IMR-90 (cell line): ENCODE measurements at regions not wholly inside any gene's neighbourhood (a gene's known extent, or its start where the extent isn't known, plus 50 kb on each side); places are given as distances from the start of the nearest gene placed in this dataset.

Experiments used
- ELK1 ChIP-seq: fragments of 150-350 bp; IDR thresholded peaks from 2 replicates; pipeline ENCODE4 v1.6.1; 2016; ENCODE audit warnings: low read depth, mild to moderate bottlenecking, low read length, moderate library complexity, borderline replicate concordance
- POLR2A ChIP-seq: IDR thresholded peaks from 2 replicates; pipeline ENCODE4 v1.6.1; 2012; ENCODE audit warnings: mild to moderate bottlenecking, low read depth, low read length
- RFX5 ChIP-seq: IDR thresholded peaks from 2 replicates; pipeline ENCODE4 v1.8.0; 2012; ENCODE audit warnings: low read depth, mild to moderate bottlenecking, low read length, moderate library complexity
- SMC3 ChIP-seq: fragments of 150-350 bp; IDR thresholded peaks from 2 replicates; pipeline ENCODE4 v1.6.1; 2016; ENCODE audit warnings: low read depth, mild to moderate bottlenecking, antibody characterized with exemption, low read length, moderate library complexity
- TF ChIP-seq, protein P1 (sequence below): conservative IDR thresholded peaks from 2 replicates; pipeline ENCODE4 v1.5.1; 2012; ENCODE audit warnings: mild to moderate bottlenecking, low read depth, low read length, improper control_type of control experiment

DNA sequence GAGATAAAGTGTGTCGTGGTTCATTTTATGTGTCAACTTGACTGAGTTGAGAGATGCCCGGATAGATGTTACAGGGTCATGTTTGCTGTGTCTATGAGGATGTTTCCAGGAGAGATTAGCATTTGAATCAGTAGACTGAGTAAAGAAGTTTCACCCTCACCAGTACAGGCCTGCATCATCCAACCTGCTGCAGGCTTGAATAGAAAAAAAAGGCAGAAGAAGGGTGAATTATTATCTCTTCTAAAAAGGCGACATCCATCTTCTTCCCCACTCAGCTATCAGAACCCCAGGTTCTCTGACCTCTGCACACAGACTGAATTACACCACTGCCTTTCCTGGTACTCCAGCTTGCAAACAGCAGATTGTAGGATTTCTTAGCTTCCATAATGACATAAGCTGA, 1293.7 kb upstream of the FLRT2 start:
- TF ChIP-seq RFX5 (no peak), ELK1 (no peak), SMC3 (no peak), POLR2A (no peak)
- TF ChIP-seq, protein P1, sequence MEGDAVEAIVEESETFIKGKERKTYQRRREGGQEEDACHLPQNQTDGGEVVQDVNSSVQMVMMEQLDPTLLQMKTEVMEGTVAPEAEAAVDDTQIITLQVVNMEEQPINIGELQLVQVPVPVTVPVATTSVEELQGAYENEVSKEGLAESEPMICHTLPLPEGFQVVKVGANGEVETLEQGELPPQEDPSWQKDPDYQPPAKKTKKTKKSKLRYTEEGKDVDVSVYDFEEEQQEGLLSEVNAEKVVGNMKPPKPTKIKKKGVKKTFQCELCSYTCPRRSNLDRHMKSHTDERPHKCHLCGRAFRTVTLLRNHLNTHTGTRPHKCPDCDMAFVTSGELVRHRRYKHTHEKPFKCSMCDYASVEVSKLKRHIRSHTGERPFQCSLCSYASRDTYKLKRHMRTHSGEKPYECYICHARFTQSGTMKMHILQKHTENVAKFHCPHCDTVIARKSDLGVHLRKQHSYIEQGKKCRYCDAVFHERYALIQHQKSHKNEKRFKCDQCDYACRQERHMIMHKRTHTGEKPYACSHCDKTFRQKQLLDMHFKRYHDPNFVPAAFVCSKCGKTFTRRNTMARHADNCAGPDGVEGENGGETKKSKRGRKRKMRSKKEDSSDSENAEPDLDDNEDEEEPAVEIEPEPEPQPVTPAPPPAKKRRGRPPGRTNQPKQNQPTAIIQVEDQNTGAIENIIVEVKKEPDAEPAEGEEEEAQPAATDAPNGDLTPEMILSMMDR: no peak
